ENCODE measurements at regions not wholly inside any gene's neighbourhood (a gene's known extent, or its start where the extent isn't known, plus 50 kb on each side); places are given as distances from the start of the nearest gene placed in this dataset.
A peak's percentile ranks its signal among the peaks of the same experiment; 100 is the strongest.

DNA sequence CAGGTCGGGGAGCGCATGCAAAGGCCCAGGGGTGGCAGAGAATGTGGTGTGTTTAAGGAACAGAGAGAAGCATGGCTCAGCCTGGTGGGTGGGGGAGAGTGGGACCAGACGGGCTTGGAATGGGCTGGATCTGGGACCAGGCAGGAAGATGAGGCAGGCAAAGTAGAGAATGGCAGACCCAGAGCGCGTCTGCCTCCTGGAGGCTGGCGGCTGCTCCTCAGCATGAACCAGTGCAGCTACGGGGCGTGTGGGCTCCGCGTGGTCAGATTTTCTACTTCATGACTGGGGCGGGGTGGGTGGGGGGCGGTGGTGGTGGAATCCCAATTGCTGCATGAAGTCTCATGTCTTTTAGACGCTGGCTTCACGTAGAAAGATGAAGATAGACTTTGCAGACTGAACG lies 135.6 kb downstream of the TFAP2C start:
- no peak overlapping the region for H3T11ph ChIP-seq (ENCODE audit: low read length)
- no peak overlapping the region for H3K23ac ChIP-seq (ENCODE audit: insufficient read length, low read depth, low read length)
- H3K9ac ChIP-seq (ENCODE audit: extremely low read depth, insufficient read length, low read length) = no peak overlapping the region
- H2BK120ac ChIP-seq (ENCODE audit: low read depth, low read length, poor library complexity, severe bottlenecking) = no peak overlapping the region
- H3K4ac ChIP-seq (ENCODE audit: low read depth, low read length) = no peak overlapping the region
- H2BK5ac ChIP-seq (ENCODE audit: insufficient read length, low read length) = no peak overlapping the region
- Mint-ChIP-seq H3K27ac (no peak overlapping the region; a peak in 1 of 7 replicates), H3K27me3 (ENCODE audit: low read depth) (0 out of 2 replicates have a peak, but pooled peaks cover 7% of the 10 kb centered on the region), H3K36me3 (ENCODE audit: insufficient read depth in 1 of 3, low read depth in 3 of 3) (peaks cover 0 to 3% (median 0%) of the 10 kb centered on the region in 3 experiments; a peak in 1 of 7 replicates), H3K9me3 (no peaks in the 10 kb centered on the region), H3K4me1 (peaks cover 6 to 12% of the 10 kb centered on the region in 2 experiments), H3K4me3 (no peak overlapping the region)
- no peaks in the 10 kb centered on the region for H3K79me1 ChIP-seq (ENCODE audit: insufficient read depth, low read depth, low read length, poor library complexity, severe bottlenecking)
- H3K23me2 ChIP-seq (ENCODE audit: insufficient read length, low read depth, low read length, poor library complexity, severe bottlenecking) = no peaks in the 10 kb centered on the region
- WGBS (ENCODE audit: extremely low coverage, insufficient read length, low lambda C conversion rate) = no CpG with 5 or more reads among the region's 15 CpGs
- TF ChIP-seq, protein P1, sequence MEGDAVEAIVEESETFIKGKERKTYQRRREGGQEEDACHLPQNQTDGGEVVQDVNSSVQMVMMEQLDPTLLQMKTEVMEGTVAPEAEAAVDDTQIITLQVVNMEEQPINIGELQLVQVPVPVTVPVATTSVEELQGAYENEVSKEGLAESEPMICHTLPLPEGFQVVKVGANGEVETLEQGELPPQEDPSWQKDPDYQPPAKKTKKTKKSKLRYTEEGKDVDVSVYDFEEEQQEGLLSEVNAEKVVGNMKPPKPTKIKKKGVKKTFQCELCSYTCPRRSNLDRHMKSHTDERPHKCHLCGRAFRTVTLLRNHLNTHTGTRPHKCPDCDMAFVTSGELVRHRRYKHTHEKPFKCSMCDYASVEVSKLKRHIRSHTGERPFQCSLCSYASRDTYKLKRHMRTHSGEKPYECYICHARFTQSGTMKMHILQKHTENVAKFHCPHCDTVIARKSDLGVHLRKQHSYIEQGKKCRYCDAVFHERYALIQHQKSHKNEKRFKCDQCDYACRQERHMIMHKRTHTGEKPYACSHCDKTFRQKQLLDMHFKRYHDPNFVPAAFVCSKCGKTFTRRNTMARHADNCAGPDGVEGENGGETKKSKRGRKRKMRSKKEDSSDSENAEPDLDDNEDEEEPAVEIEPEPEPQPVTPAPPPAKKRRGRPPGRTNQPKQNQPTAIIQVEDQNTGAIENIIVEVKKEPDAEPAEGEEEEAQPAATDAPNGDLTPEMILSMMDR (conservative IDR thresholded peaks at IDR 0.05) = peak; percentile 35; the same call in 2 of the 3 replicates
- no peak overlapping the region for H2BK12ac ChIP-seq (ENCODE audit: insufficient read length, low read depth, low read length)
- H3K4me2 ChIP-seq (ENCODE audit: insufficient read depth, insufficient read length, low read length) = no peak overlapping the region
- H4K5ac ChIP-seq (ENCODE audit: insufficient read length, low read depth, low read length) = no peak overlapping the region
- H4K91ac ChIP-seq (ENCODE audit: insufficient read length, low read depth, low read length) = no peak overlapping the region
- no peak overlapping the region for H3K18ac ChIP-seq (ENCODE audit: insufficient read length, low read depth, low read length)
- no peak overlapping the region for H4K8ac ChIP-seq (replicated peaks; ENCODE audit: insufficient read length, low read depth, low read length)
- no peak overlapping the region for H3K27ac ChIP-seq (ENCODE audit: insufficient read length, low read depth, low read length)
- no peaks in the 10 kb centered on the region for H3K79me2 ChIP-seq (ENCODE audit: insufficient read depth, low read length)
- no peak overlapping the region for H3K56ac ChIP-seq (ENCODE audit: insufficient read length, low read depth, low read length)
- H3K4me1 ChIP-seq (ENCODE audit: insufficient read depth, low read length) = no peaks in the 10 kb centered on the region
- DNase-seq = peak; percentile 55
- no peak overlapping the region for H2BK20ac ChIP-seq (ENCODE audit: low read depth, low read length, poor library complexity, severe bottlenecking)
- no peak overlapping the region for H2BK15ac ChIP-seq (ENCODE audit: low read depth, low read length)
- H3K9me3 ChIP-seq (ENCODE audit: control insufficient read depth, low read depth, low read length) = no peaks in the 10 kb centered on the region
- no peak overlapping the region for H3K14ac ChIP-seq (ENCODE audit: insufficient read depth, low read length)
- H3K27me3 ChIP-seq (ENCODE audit: insufficient read depth, low read length) = no peaks in the 10 kb centered on the region
- no peak overlapping the region for H2AK5ac ChIP-seq (ENCODE audit: insufficient read length, low read length)
- H2AFZ ChIP-seq (ENCODE audit: low read length) = no peak overlapping the region
- H4K20me1 ChIP-seq (ENCODE audit: control insufficient read depth, insufficient read depth, insufficient read length) = no peaks in the 10 kb centered on the region
